ENCODE measurements at regions not wholly inside any gene's neighbourhood (a gene's known extent, or its start where the extent isn't known, plus 50 kb on each side); places are given as distances from the start of the nearest gene placed in this dataset.

DNA sequence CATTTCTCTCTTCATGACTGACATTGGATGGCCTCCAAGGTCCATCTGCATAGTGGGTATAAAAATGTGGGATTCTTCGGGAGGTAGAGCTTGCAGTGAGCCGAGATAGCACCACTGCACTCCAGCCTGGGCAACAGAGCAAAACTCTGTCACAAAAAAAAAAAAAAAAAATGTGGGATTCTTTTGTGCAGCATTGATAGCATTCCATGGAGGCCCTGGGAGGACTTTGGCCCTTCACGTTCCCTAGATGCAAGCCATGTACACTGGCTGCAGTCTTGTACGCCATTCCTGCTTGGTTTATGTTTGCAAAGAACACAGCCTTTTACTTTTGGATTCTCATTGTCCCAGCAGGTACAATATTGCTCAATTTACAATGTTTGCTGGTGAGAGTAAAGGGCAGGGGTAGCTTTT lies 157.8 kb downstream of the SLCO4C1 start (continued):
- TF ChIP-seq, protein P1, sequence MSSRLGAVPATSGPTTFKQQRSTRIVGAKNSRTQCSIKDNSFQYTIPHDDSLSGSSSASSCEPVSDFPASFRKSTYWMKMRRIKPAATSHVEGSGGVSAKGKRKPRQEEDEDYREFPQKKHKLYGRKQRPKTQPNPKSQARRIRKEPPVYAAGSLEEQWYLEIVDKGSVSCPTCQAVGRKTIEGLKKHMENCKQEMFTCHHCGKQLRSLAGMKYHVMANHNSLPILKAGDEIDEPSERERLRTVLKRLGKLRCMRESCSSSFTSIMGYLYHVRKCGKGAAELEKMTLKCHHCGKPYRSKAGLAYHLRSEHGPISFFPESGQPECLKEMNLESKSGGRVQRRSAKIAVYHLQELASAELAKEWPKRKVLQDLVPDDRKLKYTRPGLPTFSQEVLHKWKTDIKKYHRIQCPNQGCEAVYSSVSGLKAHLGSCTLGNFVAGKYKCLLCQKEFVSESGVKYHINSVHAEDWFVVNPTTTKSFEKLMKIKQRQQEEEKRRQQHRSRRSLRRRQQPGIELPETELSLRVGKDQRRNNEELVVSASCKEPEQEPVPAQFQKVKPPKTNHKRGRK (tag; IDR thresholded peaks at IDR 0.05) = no peak

DNA sequence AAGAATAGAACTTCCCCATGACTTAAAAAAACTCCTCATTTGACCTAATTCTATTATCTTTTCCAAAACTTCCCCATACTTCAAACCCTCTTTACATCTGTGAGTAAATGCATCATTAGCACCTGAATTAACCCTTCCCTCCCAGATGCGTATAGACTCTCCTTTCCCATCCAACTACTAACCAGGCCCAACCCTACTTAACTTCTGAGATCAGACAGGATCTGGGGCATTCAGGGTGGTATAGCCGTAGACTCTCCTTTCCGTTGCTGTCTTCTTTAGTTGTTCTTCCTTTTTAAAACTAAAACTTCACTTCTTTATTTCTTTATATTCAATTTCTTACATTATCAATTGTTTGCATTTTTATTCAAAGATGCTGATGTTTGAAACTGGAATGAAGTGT lies 165.2 kb downstream of the SLCO4C1 start:
- no peaks in the 10 kb centered on the region for H3K9me1 ChIP-seq (ENCODE audit: control insufficient read depth, insufficient read depth, low read length)
- 2% methylated on average over 3 of the region's 3 CpGs for WGBS (ENCODE audit: insufficient coverage, low coverage, missing lambda C conversion rate)
- H3K4me2 ChIP-seq (ENCODE audit: insufficient read depth, low read length) = no peak overlapping the region
- TF ChIP-seq, protein P2, sequence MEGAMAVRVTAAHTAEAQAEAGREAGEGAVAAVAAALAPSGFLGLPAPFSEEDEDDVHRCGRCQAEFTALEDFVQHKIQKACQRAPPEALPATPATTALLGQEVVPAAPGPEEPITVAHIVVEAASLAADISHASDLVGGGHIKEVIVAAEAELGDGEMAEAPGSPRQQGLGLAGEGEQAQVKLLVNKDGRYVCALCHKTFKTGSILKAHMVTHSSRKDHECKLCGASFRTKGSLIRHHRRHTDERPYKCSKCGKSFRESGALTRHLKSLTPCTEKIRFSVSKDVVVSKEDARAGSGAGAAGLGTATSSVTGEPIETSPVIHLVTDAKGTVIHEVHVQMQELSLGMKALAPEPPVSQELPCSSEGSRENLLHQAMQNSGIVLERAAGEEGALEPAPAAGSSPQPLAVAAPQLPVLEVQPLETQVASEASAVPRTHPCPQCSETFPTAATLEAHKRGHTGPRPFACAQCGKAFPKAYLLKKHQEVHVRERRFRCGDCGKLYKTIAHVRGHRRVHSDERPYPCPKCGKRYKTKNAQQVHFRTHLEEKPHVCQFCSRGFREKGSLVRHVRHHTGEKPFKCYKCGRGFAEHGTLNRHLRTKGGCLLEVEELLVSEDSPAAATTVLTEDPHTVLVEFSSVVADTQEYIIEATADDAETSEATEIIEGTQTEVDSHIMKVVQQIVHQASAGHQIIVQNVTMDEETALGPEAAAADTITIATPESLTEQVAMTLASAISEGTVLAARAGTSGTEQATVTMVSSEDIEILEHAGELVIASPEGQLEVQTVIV (CRISPR knock-in tag; IDR thresholded peaks at IDR 0.05; ENCODE audit: borderline replicate concordance) = no peak
- TF ChIP-seq ZFP30 (CRISPR knock-in tag; IDR thresholded peaks at IDR 0.05; ENCODE audit: borderline replicate concordance) (no peak), NCOR1 (IDR thresholded peaks at IDR 0.05) (no peak), CC2D1A (IDR thresholded peaks at IDR 0.05) (no peak), GATAD2B (IDR thresholded peaks at IDR 0.05; ENCODE audit: borderline replicate concordance) (no peak)
- TF ChIP-seq, protein P3, sequence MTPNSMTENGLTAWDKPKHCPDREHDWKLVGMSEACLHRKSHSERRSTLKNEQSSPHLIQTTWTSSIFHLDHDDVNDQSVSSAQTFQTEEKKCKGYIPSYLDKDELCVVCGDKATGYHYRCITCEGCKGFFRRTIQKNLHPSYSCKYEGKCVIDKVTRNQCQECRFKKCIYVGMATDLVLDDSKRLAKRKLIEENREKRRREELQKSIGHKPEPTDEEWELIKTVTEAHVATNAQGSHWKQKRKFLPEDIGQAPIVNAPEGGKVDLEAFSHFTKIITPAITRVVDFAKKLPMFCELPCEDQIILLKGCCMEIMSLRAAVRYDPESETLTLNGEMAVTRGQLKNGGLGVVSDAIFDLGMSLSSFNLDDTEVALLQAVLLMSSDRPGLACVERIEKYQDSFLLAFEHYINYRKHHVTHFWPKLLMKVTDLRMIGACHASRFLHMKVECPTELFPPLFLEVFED (CRISPR knock-in tag; conservative IDR thresholded peaks at IDR 0.05) = no peak
- no peak overlapping the region for H3K27ac ChIP-seq (ENCODE audit: extremely low read depth, low read depth, low read length)
- H4K20me1 ChIP-seq (replicated peaks; ENCODE audit: control insufficient read depth, insufficient read depth, low read length) = no peaks in the 10 kb centered on the region
- in situ Hi-C loops (cut with MboI) = no loop called here
- CTCF ChIA-PET (ENCODE audit: low intra/inter-chr PET ratio) = no interaction called here
- BruUV-seq (replicated peaks) = no TSS peak
- no peaks in the 10 kb centered on the region for H3K9me3 ChIP-seq (replicated peaks; ENCODE audit: control insufficient read depth, insufficient read depth, low read depth, low read length)
- H2AFZ ChIP-seq (ENCODE audit: low read depth, low read length) = no peak overlapping the region
- H3K9ac ChIP-seq (ENCODE audit: insufficient read depth in 1 of 2, low read depth in 2 of 2, low read length in 2 of 2) = no peak overlapping the region
- ATAC-seq (no peak), FAIRE-seq (no peak), DNase-seq (ENCODE audit: extremely low read depth in 1 of 4, low spot score in 3 of 4) (no peak)
- no peaks in the 10 kb centered on the region for H3K79me2 ChIP-seq (ENCODE audit: control insufficient read depth, insufficient read depth, low read length)
- no peak overlapping the region for H3K4me3 ChIP-seq
- no peaks in the 10 kb centered on the region for H3K27me3 ChIP-seq (ENCODE audit: control insufficient read depth in 2 of 2, insufficient read depth in 2 of 2, low read length in 2 of 2)
- POLR2A ChIA-PET = no interaction called here
- H3K4me1 ChIP-seq (replicated peaks in 1 of 2; ENCODE audit: control insufficient read depth in 2 of 2, insufficient read depth in 2 of 2, low read length in 2 of 2) = no peaks in the 10 kb centered on the region
- H3K36me3 ChIP-seq (ENCODE audit: control insufficient read depth, insufficient read depth, low read length) = no peaks in the 10 kb centered on the region
- intact Hi-C loops (cut with micrococcal nuclease) = no loop called here

All from K562 (cell line).